ENCODE measurements at regions not wholly inside any gene's neighbourhood (a gene's known extent, or its start where the extent isn't known, plus 50 kb on each side); places are given as distances from the start of the nearest gene placed in this dataset.

GRCh38 chr10:24080207-24080606 is 128.7 kb upstream of the KIAA1217 start:
- DNase-seq = no peak
- intact Hi-C loops (cut with DNase I; ENCODE audit: low total_unique reads) = no loop called here
- Histone ChIP-seq H3K4me3 (no peak overlapping the region), H3K9me3 (no peaks in the 10 kb centered on the region), H3K27ac (peak overlapping the region in 3 of 4 donors; percentile 23 to 57 (median 31)), H3K27me3 (no peaks in the 10 kb centered on the region), H3K36me3 (no peaks in the 10 kb centered on the region), H3K4me1 (no peaks in the 10 kb centered on the region)
- in situ Hi-C loops (cut with MboI; ENCODE audit: low sequenced_read_pairs in 4 of 4) = no loop called here
- TF ChIP-seq POLR2A (IDR thresholded peaks at IDR 0.05) (no peak), CTCF (IDR thresholded peaks at IDR 0.05 in 4 of 5, conservative IDR thresholded peaks at IDR 0.05 in 1 of 5) (no peak)
- no peak for ATAC-seq

- DNase-seq (no peak), ATAC-seq (no peak)
- Histone ChIP-seq H3K4me1 (no peaks in the 10 kb centered on the region), H3K27me3 (no peaks in the 10 kb centered on the region), H3K9me3 (no peaks in the 10 kb centered on the region), H3K36me3 (no peaks in the 10 kb centered on the region), H3K4me3 (no peak overlapping the region), H3K27ac (no peak overlapping the region)
- TF ChIP-seq CTCF (IDR thresholded peaks at IDR 0.05 in 4 of 5, conservative IDR thresholded peaks at IDR 0.05 in 1 of 5) = no peak
- TF ChIP-seq POLR2A (IDR thresholded peaks at IDR 0.05) = no peak
- intact Hi-C loops (cut with DNase I; ENCODE audit: low total_unique reads) = no loop called here
- in situ Hi-C loops (cut with MboI; ENCODE audit: low sequenced_read_pairs in 4 of 4) = no loop called here
Measured at GRCh38 chr10:24086296-24087086, 122.4 kb upstream of the KIAA1217 start.

- no peaks in the 10 kb centered on the region for H3K36me3 ChIP-seq
- H3K9me3 ChIP-seq = no peaks in the 10 kb centered on the region
- no peaks in the 10 kb centered on the region for H3K4me1 ChIP-seq
- intact Hi-C loops (cut with DNase I; ENCODE audit: low total_unique reads) = loop anchor here (10.0 kb wide), 1 partner anchor 64 kb away; no protein-coding TSS in a partner anchor
- in situ Hi-C loops (cut with MboI; ENCODE audit: low sequenced_read_pairs in 4 of 4) = no loop called here
- DNase-seq = no peak
- ATAC-seq = peak in 1 of 2 donors; percentile 63
- H3K4me3 ChIP-seq = no peak overlapping the region
- no peak for TF ChIP-seq CTCF (IDR thresholded peaks at IDR 0.05 in 4 of 5, conservative IDR thresholded peaks at IDR 0.05 in 1 of 5)
- no peak for TF ChIP-seq POLR2A (IDR thresholded peaks at IDR 0.05)
- H3K27ac ChIP-seq = peak overlapping the region in 3 of 4 donors; percentile 33 to 50 (median 37)
- no peaks in the 10 kb centered on the region for H3K27me3 ChIP-seq
Measured at GRCh38 chr10:24091256-24091655, 117.7 kb upstream of the KIAA1217 start.

- TF ChIP-seq POLR2A (IDR thresholded peaks at IDR 0.05) (no peak), CTCF (IDR thresholded peaks at IDR 0.05 in 4 of 5, conservative IDR thresholded peaks at IDR 0.05 in 1 of 5) (no peak)
- Histone ChIP-seq H3K36me3 (no peaks in the 10 kb centered on the region), H3K4me1 (peaks cover 0 to 4% of the 10 kb centered on the region in 2 donors), H3K27ac (no peak overlapping the region), H3K9me3 (no peaks in the 10 kb centered on the region), H3K27me3 (no peaks in the 10 kb centered on the region), H3K4me3 (no peak overlapping the region)
- intact Hi-C loops (cut with DNase I; ENCODE audit: low total_unique reads) = loop anchor here (10.0 kb wide), 1 partner anchor 59 kb away; no protein-coding TSS in a partner anchor
- DNase-seq (no peak), ATAC-seq (no peak)
- in situ Hi-C loops (cut with MboI; ENCODE audit: low sequenced_read_pairs in 4 of 4) = no loop called here
Measured at GRCh38 chr10:24096281-24096680, 112.7 kb upstream of the KIAA1217 start.

All from gastrocnemius medialis (tissue), 4 donors.